GM10266 (cell line): ENCODE measurements at regions not wholly inside any gene's neighbourhood (a gene's known extent, or its start where the extent isn't known, plus 50 kb on each side); places are given as distances from the start of the nearest gene placed in this dataset.
"Not testable (repeated sequence)": the region's sequence is repeated elsewhere in the genome, so short reads cannot be mapped to it uniquely, and the experiment has no call there.

Experiments
- DNase-seq: peaks from one replicate; pipeline ENCODE4 v3.0.0; 2012; ENCODE audit errors: extremely low spot score
- CTCF ChIP-seq: IDR thresholded peaks from 2 replicates; pipeline ENCODE4 v1.5.1; 2012; ENCODE audit warnings: mild to moderate bottlenecking, low read depth; ENCODE audit not compliant: control insufficient read depth, insufficient read depth; ENCODE audit errors: missing control alignments

- DNase-seq = no peak
- no peak for TF ChIP-seq CTCF
Measured at GRCh38 chr10:9158675-9159074, 1104.2 kb downstream of the GATA3 start.

- no peak for TF ChIP-seq CTCF
- DNase-seq = no peak
Measured at GRCh38 chr10:9160275-9160674, 1105.8 kb downstream of the GATA3 start.

- no peak for TF ChIP-seq CTCF
- DNase-seq = no peak
Measured at GRCh38 chr10:9163699-9164098, 1109.2 kb downstream of the GATA3 start.

GRCh38 chr10:9166770-9167169, 1112.3 kb downstream of the GATA3 start:
- TF ChIP-seq CTCF = no peak

GRCh38 chr10:9172276-9172675, 1117.8 kb downstream of the GATA3 start:
- no peak for DNase-seq
- TF ChIP-seq CTCF = no peak

More at GRCh38 chr10:9166770-9167169, 1112.3 kb downstream of the GATA3 start:
- no peak for DNase-seq

GRCh38 chr10:9175200-9175599, 1120.7 kb downstream of the GATA3 start:
- TF ChIP-seq CTCF = no peak
- no peak for DNase-seq

- not testable (repeated sequence) for DNase-seq
Measured at GRCh38 chr10:9183197-9183880, 1128.9 kb downstream of the GATA3 start.
